GM12878 (cell line): ENCODE measurements at regions not wholly inside any gene's neighbourhood (a gene's known extent, or its start where the extent isn't known, plus 50 kb on each side); places are given as distances from the start of the nearest gene placed in this dataset.

Source experiments
- ATAC-seq: fragments of 200-7000 bp; cut with Tn5 transposase; 3 replicates; pipeline ENCODE4 v1.9.1; 2020; ENCODE audit warnings: mild to moderate bottlenecking, moderate library complexity
- BruUV-seq: library from RNA; stranded (reverse); fragments of 400-500 nt; replicated peaks from 2 replicates; lab custom pipeline; 2021; lab: Mats Ljungman, UMichigan
- CTCF ChIA-PET: fragments of 300-600 bp; sonication (Branson Sonifier 250); formaldehyde crosslinking; extraction: SDS; loops from one replicate; lab custom pipeline; 2021; ENCODE audit warnings: inconsistent platforms; lab: Yijun Ruan, JAX
- POLR2A ChIA-PET: fragments of 350-600 bp; formaldehyde crosslinking; extraction: SDS; loops from one replicate; lab custom pipeline; 2021; ENCODE audit warnings: inconsistent platforms; lab: Charles Lee
- RAD21 ChIA-PET: fragments of 300-600 bp; sonication (Branson Sonifier 250); formaldehyde crosslinking; loops from one replicate; lab custom pipeline; 2023; ENCODE audit warnings: antibody characterized with exemption; ENCODE audit not compliant: unreplicated experiment; lab: Charles Lee
- SMC1A ChIA-PET: fragments of 300-600 bp; sonication (Branson Sonifier 250); formaldehyde crosslinking; loops from one replicate; lab custom pipeline; 2023; ENCODE audit not compliant: unreplicated experiment, uncharacterized antibody; lab: Charles Lee
- DNase-seq: peaks from one replicate; pipeline ENCODE4 v3.0.0-alpha.2; 2011; ENCODE audit warnings: low read depth, low spot score
- FAIRE-seq: peaks from 3 replicates; lab custom pipeline; 2011; peaks lifted over from hg19 to GRCh38; lab: Jason Lieb, UNC
- H2AFZ ChIP-seq: 2 replicates; pipeline ENCODE4 v1.6.0; 2011; ENCODE audit warnings: low read depth, low read length, control low read depth; ENCODE audit not compliant: control insufficient read depth
- H3K27ac ChIP-seq: 2 replicates; pipeline ENCODE4 v1.5.1; 2011; ENCODE audit warnings: control low read depth; ENCODE audit not compliant: control insufficient read depth, insufficient read depth
- H3K27me3 ChIP-seq, 2 experiments: replicated peaks in 1 of 2; 2 replicates each; pipeline versions ENCODE4 v1.6.0 to v1.6.1; 2011; ENCODE audit warnings: low read length in 1 of 2; ENCODE audit not compliant: control insufficient read depth in 2 of 2, insufficient read depth in 2 of 2
- H3K36me3 ChIP-seq, 2 experiments: 2 replicates each; pipeline ENCODE4 v1.5.1; 2011; ENCODE audit warnings: low read length in 1 of 2; ENCODE audit not compliant: control insufficient read depth in 2 of 2, insufficient read depth in 2 of 2
- H3K4me1 ChIP-seq: 2 replicates; pipeline ENCODE4 v1.6.1; 2011; ENCODE audit warnings: mild to moderate bottlenecking, low read length, moderate library complexity, mixed read lengths; ENCODE audit not compliant: control insufficient read depth, insufficient read depth
- H3K4me2 ChIP-seq: 2 replicates; pipeline ENCODE4 v1.6.0; 2011; ENCODE audit warnings: control low read depth; ENCODE audit not compliant: control insufficient read depth, insufficient read depth
- H3K4me3 ChIP-seq: fragments of 200-600 bp; sonication (generic); 2 replicates; pipeline ENCODE4 v1.5.1; 2016
- H3K79me2 ChIP-seq: 2 replicates; pipeline ENCODE4 v1.6.0; 2011; ENCODE audit warnings: low read length; ENCODE audit not compliant: control insufficient read depth, insufficient read depth
- H3K9ac ChIP-seq: 2 replicates; pipeline ENCODE4 v1.8.0; 2011; ENCODE audit warnings: low read length, control low read depth, mixed read lengths; ENCODE audit not compliant: control insufficient read depth, insufficient read depth
- H3K9me3 ChIP-seq: replicated peaks from 3 replicates; pipeline ENCODE4 v1.5.1; 2011; ENCODE audit warnings: mild to moderate bottlenecking, low read length; ENCODE audit not compliant: control insufficient read depth, insufficient read depth
- H4K20me1 ChIP-seq: 2 replicates; pipeline ENCODE4 v1.6.0; 2011; ENCODE audit not compliant: control insufficient read depth, insufficient read depth
- BCL3 ChIP-seq: IDR thresholded peaks from 2 replicates; pipeline ENCODE4 v1.6.1; 2011; ENCODE audit warnings: borderline replicate concordance, low read depth, mild to moderate bottlenecking, moderate library complexity, low read length; ENCODE audit not compliant: insufficient read depth, poor library complexity, severe bottlenecking
- ESRRA ChIP-seq: IDR thresholded peaks from 2 replicates; pipeline ENCODE4 v1.6.1; 2012; ENCODE audit warnings: mild to moderate bottlenecking, low read length, improper control_type of control experiment
- HCFC1 ChIP-seq: fragments of 150-350 bp; IDR thresholded peaks from 2 replicates; pipeline ENCODE4 v1.6.1; 2014; ENCODE audit warnings: low read length
- KAT2A ChIP-seq: conservative IDR thresholded peaks from 2 replicates; pipeline ENCODE4 v1.6.1; 2011; ENCODE audit warnings: low read depth, low read length; ENCODE audit not compliant: control insufficient read depth
- RFX5 ChIP-seq: IDR thresholded peaks from 2 replicates; pipeline ENCODE4 v1.6.1; 2011; ENCODE audit warnings: low read depth, low read length, improper control_type of control experiment
- SP1 ChIP-seq: IDR thresholded peaks from one replicate; pipeline ENCODE4 v1.6.1; 2011; ENCODE audit warnings: low read depth, low read length
- YBX1 ChIP-seq: fragments of 450-650 bp; IDR thresholded peaks from 2 replicates; pipeline ENCODE4 v1.6.1; 2016; ENCODE audit warnings: antibody characterized with exemption
- ZNF217 ChIP-seq: fragments of 450-650 bp; IDR thresholded peaks from 2 replicates; pipeline ENCODE4 v1.6.1; 2017; ENCODE audit warnings: antibody characterized with exemption, mild to moderate bottlenecking
- WGBS: methylation state at CpG from one replicate; pipeline ENCODE4 v1.1.6; 2016; ENCODE audit warnings: low lambda C conversion rate; ENCODE audit not compliant: insufficient replicate concordance, insufficient coverage; ENCODE audit errors: missing lambda C conversion rate; 5-methylcytosine and 5-hydroxymethylcytosine counted together
- in situ Hi-C: fragments of 300-500 bp; cut with MboI; formaldehyde crosslinking; loops from 9 replicates; pipeline ENCODE4 v1.14.3; 2018; ENCODE audit warnings: mixed read lengths
- intact Hi-C: fragments of 100-400 bp; cut with micrococcal nuclease; formaldehyde crosslinking; loops from one replicate; pipeline ENCODE4 v1.14.2; 2022; ENCODE audit not compliant: unreplicated experiment
- TF ChIP-seq, protein P1 (sequence below): IDR thresholded peaks from 2 replicates; pipeline ENCODE4 v1.6.1; 2012; ENCODE audit warnings: improper control_type of control experiment, low read depth, low read length; ENCODE audit not compliant: insufficient replicate concordance

- ChIA-PET RAD21 (no interaction called here), POLR2A (no interaction called here), CTCF (no interaction called here), SMC1A (no interaction called here)
- Histone ChIP-seq H4K20me1 (no peaks in the 10 kb centered on the region), H3K9ac (no peak overlapping the region), H3K9me3 (no peaks in the 10 kb centered on the region), H3K27ac (no peak overlapping the region), H3K79me2 (no peaks in the 10 kb centered on the region), H3K27me3 (no peaks in the 10 kb centered on the region; a peak in 1 of 4 replicates), H3K36me3 (no peaks in the 10 kb centered on the region), H3K4me3 (no peak overlapping the region), H2AFZ (no peak overlapping the region), H3K4me2 (no peak overlapping the region), H3K4me1 (no peaks in the 10 kb centered on the region)
- FAIRE-seq (no peak), ATAC-seq (no peak), DNase-seq (no peak)
- BruUV-seq = no TSS peak
- intact Hi-C loops = no loop called here
- no peak for TF ChIP-seq YBX1
- TF ChIP-seq ESRRA = no peak
- TF ChIP-seq HCFC1 = no peak
- TF ChIP-seq SP1 = no peak
- no peak for TF ChIP-seq KAT2A
- WGBS = 52% methylated on average over 24 of the region's 24 CpGs
- in situ Hi-C loops = no loop called here
Observed at GRCh38 chr9:129287619-129288305, 109.7 kb upstream of the IER5L start.

DNA sequence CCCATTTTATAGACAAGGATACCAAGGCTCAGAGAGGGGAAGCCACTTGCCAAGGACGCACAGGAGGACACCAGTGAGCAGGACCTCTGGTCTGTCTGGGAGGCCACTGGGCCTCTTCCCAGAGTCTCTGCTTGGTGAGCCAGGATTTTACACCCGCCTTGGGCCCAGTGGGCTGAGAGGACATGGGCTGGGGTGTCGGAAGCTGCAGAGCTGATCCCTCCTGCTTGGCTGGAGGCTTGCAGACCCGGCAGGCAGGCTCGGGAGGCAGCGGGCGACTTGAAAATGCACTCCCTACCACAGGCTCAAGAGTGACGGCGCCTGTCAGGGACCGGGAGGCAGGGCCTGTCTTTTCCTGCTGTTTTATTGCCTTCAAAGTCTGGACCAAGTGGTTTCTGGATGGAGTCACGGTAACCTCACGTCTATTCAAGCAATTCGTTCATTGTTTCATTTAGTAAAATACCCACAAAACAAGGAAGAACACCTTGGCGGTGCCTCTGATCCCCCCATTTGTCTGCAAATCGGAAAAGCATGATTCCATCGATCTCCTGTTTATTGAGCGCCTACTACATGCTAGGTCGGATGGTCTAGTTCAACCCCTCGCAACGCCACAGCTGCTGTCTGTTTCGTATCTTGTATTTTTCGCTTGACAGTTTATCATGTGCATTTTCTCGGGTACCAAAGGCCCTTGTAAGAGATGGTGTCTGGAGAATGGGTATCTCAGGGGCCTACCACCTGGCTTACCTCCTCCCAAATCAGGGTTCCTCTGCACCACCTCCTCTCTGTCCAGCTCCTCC, 108.1 kb upstream of the IER5L start:
- DNase-seq = no peak
- intact Hi-C loops (no loop called here), in situ Hi-C loops (no loop called here)
- SMC1A ChIA-PET = no interaction called here
- no peaks in the 10 kb centered on the region for H3K4me1 ChIP-seq
- H3K79me2 ChIP-seq = no peaks in the 10 kb centered on the region
- no peak for ATAC-seq
- H3K27me3 ChIP-seq = no peaks in the 10 kb centered on the region; a peak in 1 of 4 replicates
- no peak overlapping the region for H3K4me2 ChIP-seq
- 69% methylated on average over 23 of the region's 23 CpGs for WGBS
- H3K36me3 ChIP-seq = no peaks in the 10 kb centered on the region
- no peaks in the 10 kb centered on the region for H4K20me1 ChIP-seq
- RAD21 ChIA-PET = no interaction called here
- H3K4me3 ChIP-seq = no peak overlapping the region
- CTCF ChIA-PET = no interaction called here
- no peak overlapping the region for H3K27ac ChIP-seq
- POLR2A ChIA-PET = no interaction called here
- no TSS peak for BruUV-seq
- no peaks in the 10 kb centered on the region for H3K9me3 ChIP-seq
- no peak overlapping the region for H3K9ac ChIP-seq
- no peak for FAIRE-seq
- no peak overlapping the region for H2AFZ ChIP-seq
- TF ChIP-seq SP1 (no peak), RFX5 (no peak), BCL3 (no peak), ZNF217 (no peak)
- TF ChIP-seq, protein P1, sequence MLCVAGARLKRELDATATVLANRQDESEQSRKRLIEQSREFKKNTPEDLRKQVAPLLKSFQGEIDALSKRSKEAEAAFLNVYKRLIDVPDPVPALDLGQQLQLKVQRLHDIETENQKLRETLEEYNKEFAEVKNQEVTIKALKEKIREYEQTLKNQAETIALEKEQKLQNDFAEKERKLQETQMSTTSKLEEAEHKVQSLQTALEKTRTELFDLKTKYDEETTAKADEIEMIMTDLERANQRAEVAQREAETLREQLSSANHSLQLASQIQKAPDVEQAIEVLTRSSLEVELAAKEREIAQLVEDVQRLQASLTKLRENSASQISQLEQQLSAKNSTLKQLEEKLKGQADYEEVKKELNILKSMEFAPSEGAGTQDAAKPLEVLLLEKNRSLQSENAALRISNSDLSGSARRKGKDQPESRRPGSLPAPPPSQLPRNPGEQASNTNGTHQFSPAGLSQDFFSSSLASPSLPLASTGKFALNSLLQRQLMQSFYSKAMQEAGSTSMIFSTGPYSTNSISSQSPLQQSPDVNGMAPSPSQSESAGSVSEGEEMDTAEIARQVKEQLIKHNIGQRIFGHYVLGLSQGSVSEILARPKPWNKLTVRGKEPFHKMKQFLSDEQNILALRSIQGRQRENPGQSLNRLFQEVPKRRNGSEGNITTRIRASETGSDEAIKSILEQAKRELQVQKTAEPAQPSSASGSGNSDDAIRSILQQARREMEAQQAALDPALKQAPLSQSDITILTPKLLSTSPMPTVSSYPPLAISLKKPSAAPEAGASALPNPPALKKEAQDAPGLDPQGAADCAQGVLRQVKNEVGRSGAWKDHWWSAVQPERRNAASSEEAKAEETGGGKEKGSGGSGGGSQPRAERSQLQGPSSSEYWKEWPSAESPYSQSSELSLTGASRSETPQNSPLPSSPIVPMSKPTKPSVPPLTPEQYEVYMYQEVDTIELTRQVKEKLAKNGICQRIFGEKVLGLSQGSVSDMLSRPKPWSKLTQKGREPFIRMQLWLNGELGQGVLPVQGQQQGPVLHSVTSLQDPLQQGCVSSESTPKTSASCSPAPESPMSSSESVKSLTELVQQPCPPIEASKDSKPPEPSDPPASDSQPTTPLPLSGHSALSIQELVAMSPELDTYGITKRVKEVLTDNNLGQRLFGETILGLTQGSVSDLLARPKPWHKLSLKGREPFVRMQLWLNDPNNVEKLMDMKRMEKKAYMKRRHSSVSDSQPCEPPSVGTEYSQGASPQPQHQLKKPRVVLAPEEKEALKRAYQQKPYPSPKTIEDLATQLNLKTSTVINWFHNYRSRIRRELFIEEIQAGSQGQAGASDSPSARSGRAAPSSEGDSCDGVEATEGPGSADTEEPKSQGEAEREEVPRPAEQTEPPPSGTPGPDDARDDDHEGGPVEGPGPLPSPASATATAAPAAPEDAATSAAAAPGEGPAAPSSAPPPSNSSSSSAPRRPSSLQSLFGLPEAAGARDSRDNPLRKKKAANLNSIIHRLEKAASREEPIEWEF = no peak
